ENCODE measurements at regions not wholly inside any gene's neighbourhood (a gene's known extent, or its start where the extent isn't known, plus 50 kb on each side); places are given as distances from the start of the nearest gene placed in this dataset.

DNA sequence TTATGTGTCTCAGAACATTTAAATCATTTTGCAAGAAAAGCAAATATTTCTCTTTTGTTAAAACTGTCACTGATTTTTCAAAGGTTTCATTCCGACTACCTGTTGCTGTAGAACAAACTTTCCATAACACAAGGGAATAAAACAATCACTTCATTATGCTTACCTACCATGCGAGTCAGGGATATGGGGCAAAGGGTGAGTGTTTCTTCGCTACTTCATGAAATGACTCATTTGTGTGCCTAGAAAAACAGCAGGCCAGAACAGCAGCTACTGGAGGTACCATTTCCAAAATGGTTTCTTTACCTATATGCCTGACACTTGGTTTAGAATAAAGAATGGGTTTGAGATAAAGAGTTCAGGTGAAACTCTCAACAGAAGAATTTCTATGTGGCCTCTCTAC lies 712.5 kb downstream of the PLOD2 start:
- TF ChIP-seq POLR2A (IDR thresholded peaks at IDR 0.05): no peak
- TF ChIP-seq CTCF (IDR thresholded peaks at IDR 0.05): no peak
